Limb (tissue), 2 donors: ENCODE measurements at regions not wholly inside any gene's neighbourhood (a gene's known extent, or its start where the extent isn't known, plus 50 kb on each side); places are given as distances from the start of the nearest gene placed in this dataset.
"Not testable (repeated sequence)": the region's sequence is repeated elsewhere in the genome, so short reads cannot be mapped to it uniquely, and the experiment has no call there.

Experiments
- DNase-seq, 2 donors: peaks; one replicate each; pipeline ENCODE4 v3.0.0-alpha.2; 2016; ENCODE audit errors: extremely low spot score in 2 of 2

DNA sequence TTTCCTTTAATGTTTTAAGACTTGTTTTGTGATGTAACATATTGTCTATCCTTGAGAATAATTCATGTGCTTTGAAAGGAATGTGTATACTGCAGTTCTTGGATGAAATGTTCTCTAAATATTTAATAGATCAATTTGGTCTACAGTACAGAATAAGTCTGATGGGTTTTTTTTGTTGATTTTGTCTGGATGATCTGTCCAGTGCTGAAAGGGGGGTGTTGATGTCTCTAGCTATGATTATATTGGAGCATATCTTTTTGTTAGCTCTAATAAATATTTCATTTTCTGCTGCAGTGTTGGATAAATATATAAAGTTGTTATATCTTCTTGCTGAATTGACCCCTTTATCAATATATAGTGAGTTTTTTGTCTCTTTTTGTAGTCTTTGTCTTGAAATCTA, 269.9 kb upstream of the TUSC1 start:
- DNase-seq: no peak

GRCh38 chr9:25939126-25939525, 260.9 kb upstream of the TUSC1 start:
- no peak for DNase-seq

GRCh38 chr9:25936031-25936430, 257.8 kb upstream of the TUSC1 start:
- DNase-seq: no peak

- no peak for DNase-seq
Measured at GRCh38 chr9:25935188-25935587, 256.9 kb upstream of the TUSC1 start.

- no peak for DNase-seq
Measured at GRCh38 chr9:25918761-25919160, 240.5 kb upstream of the TUSC1 start.

DNA sequence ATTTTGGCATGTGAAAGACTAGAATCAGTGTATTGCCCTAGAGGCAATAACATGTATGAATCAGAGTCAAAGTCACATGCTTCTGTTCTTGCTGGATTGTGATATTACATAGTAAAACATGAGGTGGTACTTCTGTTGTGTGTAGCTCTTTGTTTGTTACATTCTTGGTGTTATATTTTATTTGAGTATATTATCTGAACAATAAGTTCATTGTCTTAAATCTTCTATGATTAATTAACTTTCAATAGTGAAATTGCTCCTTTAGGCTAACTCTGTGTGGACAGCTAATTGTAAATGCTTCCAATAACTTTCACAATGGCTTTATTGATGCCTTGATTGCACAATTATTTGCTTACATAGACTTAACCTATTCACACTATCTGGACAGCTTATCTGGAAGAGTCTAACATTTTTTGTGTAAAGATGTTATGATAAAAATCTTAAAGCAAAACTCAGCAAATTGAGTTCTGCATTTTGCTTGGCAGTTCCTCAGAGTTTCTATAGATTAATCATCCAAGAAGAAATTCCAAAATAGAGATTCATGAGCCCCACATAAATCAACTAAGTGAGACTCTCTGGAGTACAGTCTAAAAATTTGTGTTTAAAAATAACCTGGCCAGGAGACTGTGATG, 239.6 kb upstream of the TUSC1 start:
- no peak for DNase-seq

GRCh38 chr9:25913806-25914205, 235.6 kb upstream of the TUSC1 start:
- DNase-seq: no peak

DNA sequence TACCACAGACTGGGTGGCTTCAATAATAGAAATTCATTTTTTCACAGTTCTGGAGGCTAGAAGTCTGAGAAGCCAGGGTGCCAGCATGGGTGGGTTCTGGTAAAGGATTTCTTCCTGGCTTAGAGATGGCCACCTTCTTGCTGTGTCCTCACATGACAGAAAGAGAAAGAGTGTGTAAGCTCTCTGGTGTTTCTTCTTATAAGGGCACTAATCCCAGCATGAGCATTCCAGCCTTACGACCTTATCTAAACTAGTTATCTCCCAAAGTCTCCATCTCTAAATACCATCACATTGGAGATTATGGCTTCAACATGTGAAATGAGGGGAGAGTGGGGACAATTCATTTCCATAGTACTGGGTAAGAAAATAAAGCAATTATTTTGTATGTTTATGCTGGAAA, 226.5 kb upstream of the TUSC1 start:
- DNase-seq: no peak

GRCh38 chr9:25891527-25891926, 213.3 kb upstream of the TUSC1 start:
- DNase-seq: no peak

DNA sequence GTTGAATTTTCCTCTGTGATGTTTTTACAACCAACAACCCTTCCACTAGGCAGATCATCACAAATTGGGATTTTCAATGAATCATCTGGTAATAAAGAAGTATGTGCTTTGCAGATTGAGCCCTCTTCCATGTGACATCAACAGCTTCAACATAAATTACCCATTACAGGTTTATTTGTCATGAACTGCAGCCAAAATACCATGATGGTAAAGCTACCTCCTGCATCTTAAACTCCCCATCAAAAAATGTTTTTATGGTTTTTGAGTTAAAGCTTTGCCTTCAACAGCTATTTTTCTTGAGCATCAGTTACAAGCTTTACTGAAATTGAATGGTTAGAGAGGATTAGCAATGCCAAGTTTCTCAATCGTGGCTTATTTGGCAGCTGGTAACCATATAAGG, 211.4 kb upstream of the TUSC1 start:
- no peak for DNase-seq

DNA sequence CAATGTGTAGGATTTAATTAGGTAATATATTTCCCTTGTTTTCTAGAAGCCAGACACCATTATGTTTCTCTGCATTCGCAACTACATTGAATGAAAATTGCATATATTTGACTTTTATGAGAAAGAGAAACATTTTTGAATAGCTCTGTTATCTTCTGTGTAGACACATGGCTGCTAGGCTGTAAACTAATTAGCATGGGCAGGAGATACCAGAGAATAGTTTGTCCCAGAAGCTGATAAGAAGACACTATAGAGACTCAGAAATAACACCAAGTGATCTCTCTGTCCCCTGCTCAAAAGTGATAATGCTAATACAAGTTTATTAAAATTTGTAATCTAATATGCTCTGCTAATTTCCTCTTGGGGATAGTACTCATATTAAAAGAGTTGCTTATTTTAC, 198.0 kb upstream of the TUSC1 start:
- no peak for DNase-seq

- DNase-seq: no peak
Measured at GRCh38 chr9:25864509-25864908, 186.3 kb upstream of the TUSC1 start.

- peak in 1 of 2 donors; percentile 2 for DNase-seq
Measured at GRCh38 chr9:25861421-25861820, 183.2 kb upstream of the TUSC1 start.

GRCh38 chr9:25857147-25857546, 178.9 kb upstream of the TUSC1 start:
- no peak for DNase-seq

- no peak for DNase-seq
Measured at GRCh38 chr9:25850803-25851202, 172.6 kb upstream of the TUSC1 start.

GRCh38 chr9:25845867-25846266, 167.6 kb upstream of the TUSC1 start:
- no peak for DNase-seq

- no peak for DNase-seq
Measured at GRCh38 chr9:25830381-25830780, 152.1 kb upstream of the TUSC1 start.

GRCh38 chr9:25827626-25828025, 149.4 kb upstream of the TUSC1 start:
- DNase-seq: no peak

GRCh38 chr9:25816439-25816838, 138.2 kb upstream of the TUSC1 start:
- DNase-seq: no peak

- DNase-seq: no peak
Measured at GRCh38 chr9:25814023-25814422, 135.8 kb upstream of the TUSC1 start.

DNA sequence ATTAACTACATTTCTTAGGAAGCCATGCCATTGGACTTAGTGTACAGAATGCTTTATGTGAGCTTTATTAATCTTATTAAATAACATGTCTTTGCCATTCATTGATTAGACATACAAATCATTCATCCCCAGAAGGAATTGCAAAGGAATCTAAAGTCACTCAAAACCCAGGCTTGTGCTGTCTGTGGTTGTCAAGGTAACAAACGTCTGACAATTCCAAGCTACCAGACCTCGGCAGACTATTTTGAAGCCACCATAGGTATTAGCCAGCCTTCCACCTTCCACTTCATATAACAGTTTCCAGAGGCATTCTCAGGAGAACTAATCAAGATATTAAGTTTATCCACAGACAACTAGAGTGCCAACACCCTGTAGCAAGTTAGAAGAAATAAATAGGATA, 135.2 kb upstream of the TUSC1 start:
- no peak for DNase-seq

DNA sequence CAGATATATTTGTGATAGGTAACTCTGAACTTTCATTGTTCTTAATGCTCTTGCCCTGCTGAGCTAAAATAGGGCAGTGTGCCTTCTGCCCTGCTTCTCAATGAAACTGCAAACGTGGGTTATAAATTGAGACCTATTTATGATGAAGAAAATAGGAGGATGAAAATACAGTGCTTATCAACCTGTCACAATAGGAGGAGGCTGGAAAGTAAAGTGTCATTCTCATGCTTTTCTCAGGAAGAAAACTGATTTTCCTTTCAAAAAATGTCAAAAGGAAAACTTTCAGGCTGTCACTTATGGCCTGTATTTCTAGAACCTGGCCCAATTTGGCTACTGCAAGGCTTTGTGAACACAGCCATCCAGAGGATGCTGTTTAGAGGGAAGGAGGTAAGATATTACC, 130.3 kb upstream of the TUSC1 start:
- no peak for DNase-seq

DNA sequence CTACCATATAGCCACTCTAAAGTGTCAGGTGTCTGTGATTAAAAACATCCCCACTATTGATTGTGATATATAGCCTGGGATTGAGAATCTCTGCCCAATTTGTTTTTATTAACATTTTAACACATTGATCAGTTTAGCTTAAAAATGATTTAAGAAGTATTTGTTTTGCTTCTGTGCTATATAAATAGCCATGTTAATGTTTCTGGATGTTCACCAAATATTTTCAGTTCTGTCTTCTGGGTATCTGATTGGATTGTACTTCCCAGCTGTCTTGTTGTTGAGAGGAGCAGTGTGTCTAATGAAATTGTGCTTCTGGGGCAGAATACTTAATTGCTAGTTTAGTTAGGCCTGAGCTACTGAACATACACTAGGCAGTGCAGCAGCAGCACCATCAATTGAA, 126.6 kb upstream of the TUSC1 start:
- DNase-seq: no peak

DNA sequence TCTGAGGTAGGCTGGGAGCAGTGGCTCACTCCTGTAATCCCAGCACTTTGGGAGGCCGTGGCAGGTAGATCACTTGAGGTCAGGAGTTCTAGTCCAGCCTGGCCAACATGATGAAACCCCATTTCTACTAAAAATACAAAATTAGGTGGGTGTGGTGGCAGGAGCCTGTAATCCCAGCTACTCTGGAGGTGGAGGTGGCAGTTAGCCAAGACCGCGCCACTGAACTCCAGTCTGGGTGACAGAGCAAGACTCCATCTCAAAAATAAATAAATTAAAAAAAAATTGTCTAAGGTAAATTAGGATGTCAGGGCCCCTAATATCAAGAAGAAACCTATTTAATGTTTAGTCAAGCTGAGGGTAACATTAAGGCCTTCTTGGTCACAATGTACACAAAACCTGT, 123.7 kb upstream of the TUSC1 start:
- not testable (repeated sequence) for DNase-seq
